ENCODE measurements at regions not wholly inside any gene's neighbourhood (a gene's known extent, or its start where the extent isn't known, plus 50 kb on each side); places are given as distances from the start of the nearest gene placed in this dataset.

DNA sequence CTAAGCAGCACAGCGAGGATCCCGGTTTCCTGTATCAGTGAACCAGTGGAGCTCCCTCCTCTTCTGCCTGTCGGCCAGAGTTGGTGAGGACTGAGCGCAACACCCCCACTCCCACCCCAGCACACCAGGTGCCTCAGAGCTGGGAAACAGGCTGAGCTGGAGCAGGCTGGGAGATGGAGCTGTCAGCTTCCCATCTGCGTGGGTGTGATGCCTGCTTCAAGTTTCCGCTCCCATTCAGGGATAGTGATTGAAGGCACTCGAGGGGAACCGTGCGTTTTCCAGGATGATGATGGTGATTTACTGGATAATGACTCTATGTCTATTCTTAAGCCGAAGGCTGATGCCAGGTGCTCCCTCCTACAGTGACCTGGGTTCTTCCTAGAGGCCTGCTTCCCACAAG is 144.5 kb downstream of the TMEM132E start:
- no peak for DNase-seq
- H3K27me3 ChIP-seq (replicated peaks), result no peaks in the 10 kb centered on the region
- in situ Hi-C loops (cut with HindIII; ENCODE audit: low pct_ligation_motif_present, low sequenced_read_pairs), result no loop called here
- H3K36me3 ChIP-seq (replicated peaks), result no peaks in the 10 kb centered on the region
- TF ChIP-seq CTCF (IDR thresholded peaks at IDR 0.05; ENCODE audit: low read depth, low read length, missing control alignments), result no peak
- no peak overlapping the region for H3K4me3 ChIP-seq (ENCODE audit: low read depth, low read length)
- no peak overlapping the region for H3K27ac ChIP-seq

GRCh38 chr17:34721326-34721725 is 141.9 kb downstream of the TMEM132E start:
- in situ Hi-C loops (cut with HindIII; ENCODE audit: low pct_ligation_motif_present, low sequenced_read_pairs), result no loop called here
- Histone ChIP-seq H3K27ac (no peak overlapping the region), H3K27me3 (replicated peaks) (no peaks in the 10 kb centered on the region), H3K4me3 (ENCODE audit: low read depth, low read length) (no peak overlapping the region), H3K36me3 (replicated peaks) (no peaks in the 10 kb centered on the region)
- DNase-seq, result no peak
- TF ChIP-seq CTCF (IDR thresholded peaks at IDR 0.05; ENCODE audit: low read depth, low read length, missing control alignments), result no peak

DNA sequence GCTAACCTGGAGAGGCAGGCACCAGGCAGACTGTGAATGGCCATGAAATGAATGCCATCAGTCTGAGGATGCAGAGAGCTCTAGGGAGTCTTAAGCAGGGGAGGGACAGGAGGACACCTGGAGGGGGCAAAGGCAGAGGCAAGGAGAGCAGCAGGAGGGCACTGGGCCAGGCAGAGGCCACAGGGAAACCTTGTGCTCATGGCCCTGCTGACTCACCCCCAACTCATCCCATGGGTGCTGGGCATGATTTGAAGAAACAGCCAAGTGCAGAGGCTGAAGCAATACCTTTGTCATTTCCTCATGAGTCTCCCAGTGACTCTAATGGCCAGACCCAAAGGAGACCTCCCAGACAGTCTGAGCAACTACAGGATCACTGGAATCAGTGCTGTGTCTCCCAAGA is 141.4 kb downstream of the TMEM132E start:
- Histone ChIP-seq H3K36me3 (replicated peaks) (no peaks in the 10 kb centered on the region), H3K27me3 (replicated peaks) (no peaks in the 10 kb centered on the region), H3K4me3 (ENCODE audit: low read depth, low read length) (no peak overlapping the region), H3K27ac (no peak overlapping the region)
- no peak for DNase-seq
- in situ Hi-C loops (cut with HindIII; ENCODE audit: low pct_ligation_motif_present, low sequenced_read_pairs), result no loop called here
- TF ChIP-seq CTCF (IDR thresholded peaks at IDR 0.05; ENCODE audit: low read depth, low read length, missing control alignments), result no peak

DNA sequence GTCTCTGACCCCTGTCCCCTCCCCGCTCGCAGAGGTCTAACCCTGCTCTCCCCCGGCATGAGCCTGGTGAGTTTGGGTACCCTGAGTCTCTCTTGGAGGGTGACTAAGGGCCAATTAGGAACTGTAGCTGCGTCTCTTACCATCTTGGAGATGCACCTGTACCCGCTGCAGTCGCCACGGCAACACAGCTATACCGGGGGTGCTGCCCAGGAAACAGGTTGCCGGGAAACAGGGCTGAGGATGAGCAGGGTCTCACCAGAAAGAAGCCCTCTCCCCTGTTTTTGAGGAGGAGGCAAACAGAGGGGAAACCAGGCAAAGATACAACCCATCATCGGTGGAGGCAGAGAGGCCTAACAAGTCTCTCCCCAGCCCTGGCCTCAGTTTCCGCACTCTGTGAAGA is 140.2 kb downstream of the TMEM132E start:
- no peak for TF ChIP-seq CTCF (IDR thresholded peaks at IDR 0.05; ENCODE audit: low read depth, low read length, missing control alignments)

GRCh38 chr17:34717092-34717491 is 137.7 kb downstream of the TMEM132E start:
- no peak for TF ChIP-seq CTCF (IDR thresholded peaks at IDR 0.05; ENCODE audit: low read depth, low read length, missing control alignments)
- DNase-seq, result no peak
- in situ Hi-C loops (cut with HindIII; ENCODE audit: low pct_ligation_motif_present, low sequenced_read_pairs), result no loop called here
- H3K36me3 ChIP-seq (replicated peaks), result no peaks in the 10 kb centered on the region
- no peak overlapping the region for H3K4me3 ChIP-seq (ENCODE audit: low read depth, low read length)
- H3K27me3 ChIP-seq (replicated peaks), result no peaks in the 10 kb centered on the region
- H3K27ac ChIP-seq, result no peak overlapping the region

More for the DNA sequence above, 140.2 kb downstream of the TMEM132E start:
- in situ Hi-C loops (cut with HindIII; ENCODE audit: low pct_ligation_motif_present, low sequenced_read_pairs), result no loop called here
- no peak for DNase-seq
- H3K36me3 ChIP-seq (replicated peaks), result no peaks in the 10 kb centered on the region
- no peaks in the 10 kb centered on the region for H3K27me3 ChIP-seq (replicated peaks)
- no peak overlapping the region for H3K27ac ChIP-seq
- H3K4me3 ChIP-seq (ENCODE audit: low read depth, low read length), result no peak overlapping the region

DNA sequence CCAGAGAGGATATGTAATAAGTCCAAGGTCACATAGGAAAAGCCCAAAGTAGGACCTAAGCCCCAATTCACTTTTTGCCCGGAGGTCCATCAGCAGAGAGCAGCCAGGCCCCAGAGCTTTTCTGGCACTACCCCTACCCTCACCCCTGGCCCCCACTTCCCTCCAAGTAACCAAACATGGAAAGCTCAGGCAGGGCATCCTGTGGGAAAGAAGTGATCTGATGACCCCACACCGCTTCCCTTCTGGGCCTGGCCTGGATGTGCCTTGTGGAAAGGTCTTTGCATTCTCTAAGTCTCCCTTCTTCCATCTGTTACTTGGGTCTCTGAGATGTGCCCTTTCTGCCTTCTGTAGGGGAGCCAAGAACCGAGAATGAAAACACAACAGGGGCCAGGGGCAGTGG is 136.9 kb downstream of the TMEM132E start:
- in situ Hi-C loops (cut with HindIII; ENCODE audit: low pct_ligation_motif_present, low sequenced_read_pairs), result no loop called here
- Histone ChIP-seq H3K4me3 (ENCODE audit: low read depth, low read length) (no peak overlapping the region), H3K36me3 (replicated peaks) (no peaks in the 10 kb centered on the region), H3K27me3 (replicated peaks) (no peaks in the 10 kb centered on the region), H3K27ac (no peak overlapping the region)
- no peak for DNase-seq
- no peak for TF ChIP-seq CTCF (IDR thresholded peaks at IDR 0.05; ENCODE audit: low read depth, low read length, missing control alignments)

All from brain microvascular endothelial cell (primary cell).